Adipocyte (in vitro differentiated cells): ENCODE measurements at regions not wholly inside any gene's neighbourhood (a gene's known extent, or its start where the extent isn't known, plus 50 kb on each side); places are given as distances from the start of the nearest gene placed in this dataset.

ENCODE experiments used
- DNase-seq: peaks from one replicate; pipeline ENCODE4 v3.0.0-alpha.2; 2015; ENCODE audit warnings: low read depth
- H3K27me3 ChIP-seq: replicated peaks from 2 replicates; pipeline ENCODE4 v1.7.0; 2013; ENCODE audit warnings: mild to moderate bottlenecking, low read length, moderate library complexity; ENCODE audit not compliant: control insufficient read depth, insufficient read depth
- H3K36me3 ChIP-seq: 2 replicates; pipeline ENCODE4 v1.7.0; 2013; ENCODE audit warnings: low read length, mild to moderate bottlenecking, moderate library complexity; ENCODE audit not compliant: control insufficient read depth, insufficient read depth, severe bottlenecking
- H3K4me1 ChIP-seq: 2 replicates; pipeline ENCODE4 v1.7.0; 2013; ENCODE audit warnings: mild to moderate bottlenecking, low read length, moderate library complexity; ENCODE audit not compliant: control insufficient read depth, insufficient read depth
- H3K4me3 ChIP-seq: 2 replicates; pipeline ENCODE4 v1.7.0; 2013; ENCODE audit warnings: mild to moderate bottlenecking, low read length, moderate library complexity
- H3K9ac ChIP-seq: 2 replicates; pipeline ENCODE4 v1.7.0; 2013; ENCODE audit warnings: mild to moderate bottlenecking, low read length, moderate library complexity
- H3K9me3 ChIP-seq: 2 replicates; pipeline ENCODE4 v1.7.0; 2013; ENCODE audit warnings: mild to moderate bottlenecking, low read length, moderate library complexity; ENCODE audit not compliant: control insufficient read depth

DNA sequence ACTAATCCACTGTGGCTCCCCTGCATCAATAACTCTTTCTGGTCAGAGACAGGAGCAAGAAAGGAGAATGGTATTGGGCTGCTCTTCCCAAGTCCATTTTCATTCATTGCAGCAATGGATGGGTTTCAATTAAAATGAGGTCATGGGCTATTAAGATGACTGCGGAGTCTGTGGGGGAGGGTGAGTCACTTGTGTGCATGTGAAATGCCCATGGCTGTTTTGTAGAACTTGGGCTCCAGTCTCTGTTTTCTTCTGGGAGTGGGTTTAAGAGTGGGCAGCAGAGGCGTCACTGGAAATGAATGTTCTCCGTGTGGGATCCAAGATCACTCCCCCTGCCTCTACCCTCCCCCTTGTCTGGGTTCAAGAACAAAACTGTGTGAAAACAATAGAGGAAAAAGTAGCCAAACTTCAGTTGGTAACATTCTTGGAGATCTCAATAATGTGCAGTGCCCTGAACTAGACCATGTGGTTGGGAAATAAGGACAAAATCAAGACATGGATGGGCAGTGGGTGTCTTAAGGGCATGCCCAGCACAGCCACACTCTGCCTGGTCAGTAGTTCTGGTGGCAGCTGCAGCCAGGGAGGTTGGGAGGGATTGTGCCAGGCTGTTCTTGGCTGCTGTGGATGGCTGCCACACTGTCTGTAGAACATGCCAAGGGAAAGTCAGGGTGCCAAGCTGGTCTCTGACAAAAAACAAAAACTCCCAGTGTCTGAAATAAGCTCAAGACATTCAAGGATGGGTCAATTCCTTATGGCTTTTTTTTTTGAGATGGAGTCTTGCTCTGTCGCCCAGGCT lies 68.2 kb upstream of the CXCR4 start:
- H3K9me3 ChIP-seq = peaks cover 10% of the 10 kb centered on the region
- no peak for DNase-seq
- H3K27me3 ChIP-seq = peaks cover 5% of the 10 kb centered on the region
- no peak overlapping the region for H3K9ac ChIP-seq
- H3K4me1 ChIP-seq = no peaks in the 10 kb centered on the region
- no peaks in the 10 kb centered on the region for H3K36me3 ChIP-seq
- no peak overlapping the region for H3K4me3 ChIP-seq

DNA sequence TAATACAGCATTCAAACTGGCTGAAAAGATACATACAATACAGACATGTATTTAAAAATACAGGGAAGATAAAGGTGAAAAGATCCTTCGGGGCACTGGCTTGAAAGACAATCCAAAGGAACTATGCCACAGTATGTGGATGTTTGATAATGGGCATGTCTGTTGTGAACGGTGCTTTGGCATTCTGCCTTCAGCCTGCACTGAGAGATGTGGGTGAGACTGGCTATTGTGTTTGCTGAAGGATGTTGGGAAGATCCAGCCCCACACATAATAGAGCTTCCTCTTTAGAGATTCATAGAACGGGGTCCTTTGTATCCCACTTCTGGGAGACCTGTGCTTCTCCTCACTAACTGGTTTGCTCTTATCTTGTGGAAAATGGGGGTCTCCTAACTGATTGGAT lies 65.1 kb upstream of the CXCR4 start:
- H3K27me3 ChIP-seq = peaks cover 2% of the 10 kb centered on the region
- H3K9me3 ChIP-seq = peaks cover 14% of the 10 kb centered on the region
- H3K4me3 ChIP-seq = no peak overlapping the region
- no peak for DNase-seq
- no peaks in the 10 kb centered on the region for H3K36me3 ChIP-seq
- no peaks in the 10 kb centered on the region for H3K4me1 ChIP-seq
- H3K9ac ChIP-seq = no peak overlapping the region

DNA sequence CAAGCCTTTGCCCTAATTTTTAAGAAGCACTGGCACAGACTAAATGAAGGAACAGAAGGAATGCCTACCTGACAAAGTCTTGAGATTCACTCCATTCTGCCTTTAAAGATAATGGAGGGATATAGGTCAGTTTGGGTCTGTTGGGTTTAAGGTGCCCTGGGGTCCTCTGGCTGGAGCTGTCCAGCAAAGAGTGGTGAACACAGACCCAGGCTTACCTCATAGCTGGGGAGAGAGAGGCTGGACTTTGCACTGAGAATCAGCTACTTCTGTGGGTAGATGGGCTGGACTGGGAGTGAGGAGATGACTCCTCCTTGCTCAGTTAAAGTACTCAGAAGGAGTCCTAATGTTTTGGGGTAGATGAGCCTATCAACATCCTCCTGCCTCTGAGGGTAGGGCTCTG lies 64.4 kb upstream of the CXCR4 start:
- Histone ChIP-seq H3K9ac (no peak overlapping the region), H3K4me3 (no peak overlapping the region), H3K36me3 (no peaks in the 10 kb centered on the region), H3K9me3 (peaks cover 14% of the 10 kb centered on the region), H3K27me3 (peaks cover 2% of the 10 kb centered on the region), H3K4me1 (no peaks in the 10 kb centered on the region)
- no peak for DNase-seq

DNA sequence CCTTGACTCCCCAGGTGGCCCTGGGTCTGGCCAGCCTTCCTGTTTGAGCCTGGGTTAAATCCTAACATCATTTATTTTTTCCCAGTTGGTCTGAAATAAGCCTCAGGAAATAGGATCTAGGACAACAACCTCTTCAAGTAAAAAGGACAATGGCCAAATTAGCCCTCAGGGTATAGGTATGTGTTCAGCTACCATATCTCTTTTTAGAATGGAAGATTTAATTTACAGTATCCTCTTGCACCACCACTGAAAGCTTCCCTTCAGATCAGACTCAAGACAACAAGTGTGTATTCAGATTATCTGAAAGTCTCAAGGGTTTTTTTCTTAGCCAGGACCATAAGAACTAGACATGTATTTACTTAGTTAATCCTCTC lies 61.6 kb upstream of the CXCR4 start:
- H3K27me3 ChIP-seq = peaks cover 2% of the 10 kb centered on the region
- H3K9ac ChIP-seq = no peak overlapping the region
- no peaks in the 10 kb centered on the region for H3K36me3 ChIP-seq
- H3K4me1 ChIP-seq = no peaks in the 10 kb centered on the region
- no peak overlapping the region for H3K4me3 ChIP-seq
- no peak for DNase-seq
- H3K9me3 ChIP-seq = peaks cover 14% of the 10 kb centered on the region

DNA sequence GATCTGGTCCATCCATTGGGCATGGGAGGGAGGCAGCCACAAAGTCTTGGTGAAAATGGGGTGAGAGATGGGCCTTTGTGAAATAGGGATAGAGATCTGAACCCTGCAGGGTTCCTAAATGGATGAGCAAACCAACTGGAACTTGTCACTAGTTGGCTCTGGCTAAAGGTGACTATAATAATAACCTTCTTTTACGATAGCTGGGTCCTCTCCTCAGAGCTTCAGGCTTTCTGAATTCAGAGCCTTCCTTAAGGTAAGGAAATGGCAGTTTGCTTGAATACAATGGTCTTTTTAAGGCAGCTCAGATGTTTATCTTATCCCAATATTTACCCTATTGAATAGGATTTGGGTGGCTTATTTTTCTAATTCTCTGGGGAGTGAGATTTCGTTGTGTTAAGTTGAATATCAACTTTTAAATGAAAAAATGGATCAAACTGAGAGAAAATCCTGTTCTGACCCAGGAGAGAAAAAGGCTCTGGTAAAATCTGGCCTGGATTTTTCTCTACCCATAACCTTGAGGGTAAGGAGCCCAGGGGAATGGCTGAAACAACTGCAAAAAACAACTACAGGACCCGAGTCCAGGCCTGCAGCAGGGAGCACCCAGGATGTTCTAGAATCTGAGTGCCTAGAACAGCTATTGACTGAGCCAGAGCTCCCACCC lies 61.1 kb upstream of the CXCR4 start:
- no peak for DNase-seq
- H3K9me3 ChIP-seq = peaks cover 14% of the 10 kb centered on the region

DNA sequence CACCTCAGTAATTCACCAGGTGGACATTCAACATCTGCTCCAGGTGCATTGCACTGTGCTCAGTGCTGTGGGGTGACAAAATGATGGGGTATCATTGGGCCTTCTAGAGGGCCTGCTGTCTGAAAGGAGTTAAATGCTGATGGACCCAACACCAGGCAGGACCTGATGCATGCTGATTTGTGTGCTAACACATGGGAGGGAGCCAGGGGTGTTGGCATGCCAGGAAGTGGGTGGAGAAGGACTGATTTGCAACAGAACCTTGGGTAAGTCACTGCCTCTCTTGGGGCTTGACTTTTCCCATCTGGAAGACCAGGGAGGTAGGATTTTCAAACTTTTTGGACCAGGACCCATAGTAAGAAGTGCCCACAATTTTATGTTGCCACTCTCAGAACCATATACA lies 57.9 kb upstream of the CXCR4 start:
- no peak for DNase-seq
- peaks cover under 1% of the 10 kb centered on the region for H3K27me3 ChIP-seq
- H3K4me1 ChIP-seq = no peaks in the 10 kb centered on the region
- H3K9me3 ChIP-seq = peaks cover under 1% of the 10 kb centered on the region
- H3K4me3 ChIP-seq = no peak overlapping the region
- H3K9ac ChIP-seq = no peak overlapping the region
- no peaks in the 10 kb centered on the region for H3K36me3 ChIP-seq

More for the DNA sequence above, 61.1 kb upstream of the CXCR4 start:
- Histone ChIP-seq H3K27me3 (peaks cover 2% of the 10 kb centered on the region), H3K9ac (no peak overlapping the region), H3K4me3 (no peak overlapping the region), H3K36me3 (no peaks in the 10 kb centered on the region), H3K4me1 (no peaks in the 10 kb centered on the region)

DNA sequence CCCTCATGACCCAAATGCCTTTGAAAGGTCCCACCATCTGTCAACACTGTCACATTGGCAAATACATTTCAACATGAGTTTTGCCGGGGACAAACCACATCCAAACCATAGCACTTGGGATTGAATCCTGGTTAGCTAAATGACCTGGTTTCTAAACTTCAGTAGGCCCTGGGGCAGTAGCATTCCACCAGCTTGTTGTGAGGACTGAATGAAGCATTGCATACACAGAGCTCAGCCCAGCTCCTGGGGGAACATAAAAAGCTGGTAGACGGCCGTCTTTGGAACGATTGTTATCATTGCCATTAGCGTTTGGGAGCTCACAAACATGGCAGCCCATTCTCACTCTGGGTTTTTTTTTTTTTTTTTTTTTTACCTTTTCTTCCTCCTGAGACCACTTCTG lies 57.5 kb upstream of the CXCR4 start:
- Histone ChIP-seq H3K36me3 (no peaks in the 10 kb centered on the region), H3K4me1 (no peaks in the 10 kb centered on the region), H3K9ac (no peak overlapping the region), H3K9me3 (no peaks in the 10 kb centered on the region), H3K27me3 (peaks cover 4% of the 10 kb centered on the region), H3K4me3 (no peak overlapping the region)
- DNase-seq = no peak

DNA sequence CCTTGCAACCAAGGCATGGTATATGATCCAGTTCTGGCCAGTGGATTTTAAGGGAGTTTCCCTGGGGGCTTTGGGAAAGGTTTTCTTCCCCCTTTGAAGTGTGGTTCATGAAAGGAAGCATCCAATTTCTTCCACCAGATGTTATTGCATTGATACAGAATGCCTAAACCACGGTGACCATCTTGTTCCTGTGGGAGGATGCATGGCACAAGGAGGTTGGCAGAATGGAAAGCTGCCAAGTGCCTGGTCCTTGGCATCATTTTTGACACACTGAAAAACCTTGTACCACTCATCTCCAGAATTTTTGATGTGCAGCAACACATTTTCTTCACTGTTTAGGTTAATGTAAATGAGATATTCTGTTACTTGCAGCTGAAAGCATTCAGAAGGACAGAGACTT lies 55.2 kb upstream of the CXCR4 start:
- DNase-seq = no peak
- H3K9ac ChIP-seq = no peak overlapping the region
- H3K27me3 ChIP-seq = peaks cover 6% of the 10 kb centered on the region
- no peaks in the 10 kb centered on the region for H3K4me1 ChIP-seq
- no peak overlapping the region for H3K4me3 ChIP-seq
- H3K9me3 ChIP-seq = no peaks in the 10 kb centered on the region
- H3K36me3 ChIP-seq = no peaks in the 10 kb centered on the region

DNA sequence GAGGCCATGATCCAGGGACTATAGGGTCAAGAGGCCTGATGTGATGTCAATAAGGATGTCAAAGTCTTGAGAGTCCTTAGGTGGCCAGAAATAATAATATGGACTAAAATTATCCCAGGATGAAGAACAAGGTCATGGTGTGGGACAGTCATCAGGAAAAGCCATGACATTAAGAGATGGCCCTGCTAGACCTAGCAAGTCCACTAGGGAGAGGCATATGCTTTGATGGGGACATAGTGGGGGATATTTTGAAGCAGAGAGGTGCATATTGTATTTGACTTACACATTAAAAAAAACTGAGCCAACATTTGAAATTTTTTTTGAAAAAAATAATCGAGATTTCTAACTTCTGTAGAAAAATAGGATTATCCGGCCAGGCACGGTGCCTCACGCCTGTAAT lies 53.3 kb upstream of the CXCR4 start:
- Histone ChIP-seq H3K27me3 (peaks cover 9% of the 10 kb centered on the region), H3K9me3 (no peaks in the 10 kb centered on the region), H3K36me3 (no peaks in the 10 kb centered on the region), H3K9ac (no peak overlapping the region), H3K4me1 (no peaks in the 10 kb centered on the region), H3K4me3 (no peak overlapping the region)
- no peak for DNase-seq

DNA sequence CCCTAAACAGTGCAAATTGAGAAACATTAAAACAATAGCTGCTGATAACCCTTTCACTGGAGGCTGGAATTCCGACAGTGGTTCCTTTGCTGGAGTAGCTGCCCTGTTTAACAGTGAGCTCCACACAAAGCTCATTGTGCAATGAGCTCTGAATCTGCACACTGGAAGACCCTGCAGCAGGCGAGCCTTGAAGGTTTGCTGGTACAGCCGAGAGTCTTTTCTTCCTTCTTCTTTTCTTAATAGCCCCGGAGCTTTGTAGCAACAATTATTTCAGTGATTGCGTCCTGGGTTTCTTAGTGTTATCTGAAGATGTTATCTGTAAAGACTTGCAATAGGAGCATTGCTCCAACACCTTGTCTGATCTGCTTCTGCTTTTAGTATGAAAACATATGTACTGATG lies 50.8 kb upstream of the CXCR4 start:
- Histone ChIP-seq H3K27me3 (peaks cover 9% of the 10 kb centered on the region), H3K9me3 (no peaks in the 10 kb centered on the region), H3K9ac (no peak overlapping the region), H3K4me3 (no peak overlapping the region), H3K4me1 (no peaks in the 10 kb centered on the region), H3K36me3 (no peaks in the 10 kb centered on the region)
- no peak for DNase-seq

DNA sequence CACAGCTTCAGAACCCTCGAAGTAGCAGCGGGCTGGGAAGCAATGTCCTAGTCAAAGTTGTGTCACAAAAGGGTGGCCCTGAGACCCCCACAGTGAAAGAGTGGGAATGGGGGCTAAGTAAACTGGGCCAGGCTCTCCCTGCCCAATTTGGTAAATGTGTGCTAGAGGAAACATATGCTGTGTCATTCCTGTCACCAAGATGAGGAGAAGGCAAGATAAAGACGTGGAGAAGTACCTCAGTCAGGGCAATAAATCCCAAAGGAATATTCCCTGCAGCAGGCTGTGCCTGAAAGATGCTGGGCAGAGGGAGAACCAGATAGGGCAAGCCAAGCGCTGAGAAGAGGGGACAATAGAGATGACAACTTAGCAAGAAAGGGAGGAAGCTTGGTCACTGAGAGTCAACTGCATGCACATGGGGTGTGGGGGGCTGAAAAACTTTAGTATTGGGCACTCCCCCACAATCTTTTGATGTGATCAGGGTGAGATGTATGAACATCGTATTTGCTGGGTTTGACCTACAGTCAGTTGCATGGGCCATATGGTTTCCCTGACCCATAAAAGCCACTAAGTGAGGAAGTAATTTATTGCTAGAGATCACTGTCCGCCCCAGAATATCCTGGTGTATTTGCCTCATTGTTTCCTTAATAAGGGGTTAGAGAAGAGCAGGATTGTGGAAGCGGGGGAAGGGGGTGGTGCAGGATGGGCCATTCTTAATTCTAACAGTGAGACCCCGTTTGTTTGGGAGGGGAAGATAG lies 49.9 kb upstream of the CXCR4 start:
- Histone ChIP-seq H3K27me3 (peaks cover 12% of the 10 kb centered on the region), H3K9me3 (no peaks in the 10 kb centered on the region), H3K4me3 (no peak overlapping the region), H3K9ac (no peak overlapping the region), H3K36me3 (no peaks in the 10 kb centered on the region), H3K4me1 (no peaks in the 10 kb centered on the region)
- DNase-seq = no peak
